ENCODE measurements at regions not wholly inside any gene's neighbourhood (a gene's known extent, or its start where the extent isn't known, plus 50 kb on each side); places are given as distances from the start of the nearest gene placed in this dataset.

DNA sequence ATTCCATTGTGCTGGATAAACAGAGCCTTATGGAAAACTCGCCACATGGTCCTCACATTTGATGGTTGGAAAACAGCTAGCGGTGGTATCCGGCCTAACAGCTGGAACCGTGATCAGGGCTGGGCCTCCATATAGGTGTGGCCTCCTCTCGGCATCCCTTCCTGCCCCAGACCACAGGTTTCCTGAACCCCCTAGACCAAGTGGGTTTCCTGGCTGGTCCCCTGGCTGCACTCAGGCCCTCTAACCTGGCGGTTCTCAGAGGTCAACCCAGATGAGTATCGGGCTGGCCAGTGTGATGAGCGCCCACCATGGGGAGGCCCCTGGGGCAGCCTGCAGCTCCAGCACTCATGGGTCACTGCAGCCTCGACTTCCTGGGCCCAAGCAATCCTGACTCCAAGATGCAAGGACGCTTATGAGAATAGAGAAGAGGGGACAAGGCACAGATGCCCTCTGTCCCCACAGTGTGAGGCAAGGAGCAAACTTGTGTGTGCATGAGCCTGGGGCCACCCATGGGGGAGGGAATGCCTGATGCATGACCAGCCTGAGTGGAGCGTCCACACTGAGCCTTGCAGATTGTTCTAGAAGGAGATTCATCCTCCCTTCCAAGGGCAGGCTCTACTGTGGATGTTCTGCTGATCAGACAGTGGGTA, 53.4 kb upstream of the WNT7B start:
- TF ChIP-seq, protein P1, sequence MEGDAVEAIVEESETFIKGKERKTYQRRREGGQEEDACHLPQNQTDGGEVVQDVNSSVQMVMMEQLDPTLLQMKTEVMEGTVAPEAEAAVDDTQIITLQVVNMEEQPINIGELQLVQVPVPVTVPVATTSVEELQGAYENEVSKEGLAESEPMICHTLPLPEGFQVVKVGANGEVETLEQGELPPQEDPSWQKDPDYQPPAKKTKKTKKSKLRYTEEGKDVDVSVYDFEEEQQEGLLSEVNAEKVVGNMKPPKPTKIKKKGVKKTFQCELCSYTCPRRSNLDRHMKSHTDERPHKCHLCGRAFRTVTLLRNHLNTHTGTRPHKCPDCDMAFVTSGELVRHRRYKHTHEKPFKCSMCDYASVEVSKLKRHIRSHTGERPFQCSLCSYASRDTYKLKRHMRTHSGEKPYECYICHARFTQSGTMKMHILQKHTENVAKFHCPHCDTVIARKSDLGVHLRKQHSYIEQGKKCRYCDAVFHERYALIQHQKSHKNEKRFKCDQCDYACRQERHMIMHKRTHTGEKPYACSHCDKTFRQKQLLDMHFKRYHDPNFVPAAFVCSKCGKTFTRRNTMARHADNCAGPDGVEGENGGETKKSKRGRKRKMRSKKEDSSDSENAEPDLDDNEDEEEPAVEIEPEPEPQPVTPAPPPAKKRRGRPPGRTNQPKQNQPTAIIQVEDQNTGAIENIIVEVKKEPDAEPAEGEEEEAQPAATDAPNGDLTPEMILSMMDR (IDR thresholded peaks at IDR 0.05) = no peak
- no peak for TF ChIP-seq REST (IDR thresholded peaks at IDR 0.05; ENCODE audit: low read depth, low read length)
- TF ChIP-seq NRF1 (IDR thresholded peaks at IDR 0.05; ENCODE audit: low read depth, low read length) = no peak
- TF ChIP-seq EP300 (IDR thresholded peaks at IDR 0.05; ENCODE audit: borderline replicate concordance in 1 of 2, low read depth in 1 of 2, low read length in 1 of 2) = no peak
- no peak for TF ChIP-seq RFX5 (IDR thresholded peaks at IDR 0.05; ENCODE audit: low read length)
- no peak for TF ChIP-seq MEF2A (IDR thresholded peaks at IDR 0.05; ENCODE audit: borderline replicate concordance, low read depth)
- TF ChIP-seq YY1 (IDR thresholded peaks at IDR 0.05; ENCODE audit: low read depth) = no peak
- no peak for TF ChIP-seq GATA2 (CRISPR knock-in tag; IDR thresholded peaks at IDR 0.05)
- no peak for TF ChIP-seq SMC3 (IDR thresholded peaks at IDR 0.05; ENCODE audit: low read depth, low read length)
- TF ChIP-seq ELF1 (IDR thresholded peaks at IDR 0.05) = no peak
- TF ChIP-seq TCF12 (IDR thresholded peaks at IDR 0.05) = no peak
- no peak for TF ChIP-seq EZH2phosphoT487 (IDR thresholded peaks at IDR 0.05; ENCODE audit: borderline replicate concordance, low read depth)
